Uterus (tissue), 3 donors: ENCODE measurements at regions not wholly inside any gene's neighbourhood (a gene's known extent, or its start where the extent isn't known, plus 50 kb on each side); places are given as distances from the start of the nearest gene placed in this dataset.

Experiments used
- DNase-seq, 2 donors: peaks; one replicate each; pipeline ENCODE4 v3.0.0-alpha.2; 2019 to 2020
- H3K27ac ChIP-seq, 2 donors: fragments of 200-600 bp; sonication (generic); 1 replicate in 1 of 2; 2 replicates in 1 of 2; pipeline ENCODE4 v1.5.1; 2016 to 2018
- H3K27me3 ChIP-seq, 2 donors: fragments of 200-600 bp; sonication (generic); one replicate each; pipeline ENCODE4 v1.5.1; 2018 to 2019; ENCODE audit warnings: control low read depth in 1 of 2
- H3K36me3 ChIP-seq, 2 donors: fragments of 200-600 bp; sonication (generic); one replicate each; pipeline ENCODE4 v1.5.1; 2019; ENCODE audit warnings: control low read depth in 1 of 2
- H3K4me1 ChIP-seq, 2 donors: fragments of 200-600 bp; sonication (generic); one replicate each; pipeline ENCODE4 v1.5.1; 2018 to 2019; ENCODE audit warnings: control low read depth in 1 of 2
- H3K4me3 ChIP-seq, 2 donors: fragments of 200-600 bp; sonication (generic); 1 replicate in 1 of 2; 2 replicates in 1 of 2; pipeline ENCODE4 v1.5.1; 2018 to 2019; ENCODE audit warnings: mild to moderate bottlenecking in 1 of 2
- H3K9me3 ChIP-seq, 2 donors: fragments of 200-600 bp; sonication (generic); one replicate each; pipeline ENCODE4 v1.5.1; 2019; ENCODE audit warnings: control low read depth in 1 of 2
- POLR2A ChIP-seq, 2 donors: fragments of 450-650 bp; IDR thresholded peaks; one replicate each; pipeline ENCODE4 v1.6.1; 2016; ENCODE audit warnings: antibody characterized with exemption in 2 of 2, mild to moderate bottlenecking in 1 of 2, moderate library complexity in 1 of 2
- intact Hi-C: fragments of 100-400 bp; cut with DNase I; formaldehyde crosslinking; loops from one replicate; pipeline ENCODE4 v1.15.1; 2023; ENCODE audit warnings: low total_unique reads
- TF ChIP-seq, protein P1 (sequence below), 4 experiments: fragments of 200-600 bp in 2 of 4; fragments of 450-650 bp in 2 of 4; sonication (generic) in 2 of 4; IDR thresholded peaks; one replicate each; pipeline ENCODE4 v1.5.1; 2016 to 2019; ENCODE audit warnings: antibody characterized with exemption in 4 of 4, mild to moderate bottlenecking in 2 of 4, moderate library complexity in 1 of 4
- donor health status: DM: yes; HTN: yes; CAD: no.

DNA sequence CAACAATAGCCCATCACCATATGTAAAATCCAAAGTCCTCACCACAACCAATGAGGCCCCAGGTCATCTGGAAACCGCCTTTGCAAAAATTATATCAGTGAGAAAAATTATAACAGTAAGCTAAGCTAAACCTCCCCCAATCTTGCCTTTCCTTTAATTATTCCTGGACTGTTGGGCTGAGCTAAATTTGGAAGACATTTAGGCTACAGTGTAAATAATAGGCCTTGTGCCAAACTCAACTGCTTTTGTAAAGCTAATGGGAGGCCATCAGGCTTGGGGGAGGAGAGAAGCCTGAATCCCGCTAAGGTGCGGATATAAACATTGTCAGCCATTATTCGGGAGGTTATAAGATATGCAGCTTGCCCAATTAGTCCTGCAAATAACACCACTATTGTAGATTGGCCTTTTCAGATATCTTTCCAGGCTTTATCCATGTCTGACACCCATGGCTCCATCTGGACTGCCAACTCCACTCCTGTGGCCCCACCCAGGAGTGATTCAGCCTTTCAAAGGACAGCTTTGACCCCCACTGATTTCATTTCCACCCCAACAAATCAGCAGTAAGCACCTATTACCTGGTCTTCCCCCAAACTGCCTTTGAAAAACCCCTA lies 53.0 kb upstream of the CA12 start:
- no peak for DNase-seq
- no peak for TF ChIP-seq POLR2A (IDR thresholded peaks at IDR 0.05)
- TF ChIP-seq, protein P1, sequence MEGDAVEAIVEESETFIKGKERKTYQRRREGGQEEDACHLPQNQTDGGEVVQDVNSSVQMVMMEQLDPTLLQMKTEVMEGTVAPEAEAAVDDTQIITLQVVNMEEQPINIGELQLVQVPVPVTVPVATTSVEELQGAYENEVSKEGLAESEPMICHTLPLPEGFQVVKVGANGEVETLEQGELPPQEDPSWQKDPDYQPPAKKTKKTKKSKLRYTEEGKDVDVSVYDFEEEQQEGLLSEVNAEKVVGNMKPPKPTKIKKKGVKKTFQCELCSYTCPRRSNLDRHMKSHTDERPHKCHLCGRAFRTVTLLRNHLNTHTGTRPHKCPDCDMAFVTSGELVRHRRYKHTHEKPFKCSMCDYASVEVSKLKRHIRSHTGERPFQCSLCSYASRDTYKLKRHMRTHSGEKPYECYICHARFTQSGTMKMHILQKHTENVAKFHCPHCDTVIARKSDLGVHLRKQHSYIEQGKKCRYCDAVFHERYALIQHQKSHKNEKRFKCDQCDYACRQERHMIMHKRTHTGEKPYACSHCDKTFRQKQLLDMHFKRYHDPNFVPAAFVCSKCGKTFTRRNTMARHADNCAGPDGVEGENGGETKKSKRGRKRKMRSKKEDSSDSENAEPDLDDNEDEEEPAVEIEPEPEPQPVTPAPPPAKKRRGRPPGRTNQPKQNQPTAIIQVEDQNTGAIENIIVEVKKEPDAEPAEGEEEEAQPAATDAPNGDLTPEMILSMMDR (IDR thresholded peaks at IDR 0.05) = no peak
- intact Hi-C loops = no loop called here
- H3K4me3 ChIP-seq = no peak overlapping the region
- peaks cover 0 to 16% of the 10 kb centered on the region in 2 donors for H3K4me1 ChIP-seq
- H3K27me3 ChIP-seq = no peaks in the 10 kb centered on the region
- H3K36me3 ChIP-seq = no peaks in the 10 kb centered on the region
- no peak overlapping the region for H3K27ac ChIP-seq
- no peaks in the 10 kb centered on the region for H3K9me3 ChIP-seq

DNA sequence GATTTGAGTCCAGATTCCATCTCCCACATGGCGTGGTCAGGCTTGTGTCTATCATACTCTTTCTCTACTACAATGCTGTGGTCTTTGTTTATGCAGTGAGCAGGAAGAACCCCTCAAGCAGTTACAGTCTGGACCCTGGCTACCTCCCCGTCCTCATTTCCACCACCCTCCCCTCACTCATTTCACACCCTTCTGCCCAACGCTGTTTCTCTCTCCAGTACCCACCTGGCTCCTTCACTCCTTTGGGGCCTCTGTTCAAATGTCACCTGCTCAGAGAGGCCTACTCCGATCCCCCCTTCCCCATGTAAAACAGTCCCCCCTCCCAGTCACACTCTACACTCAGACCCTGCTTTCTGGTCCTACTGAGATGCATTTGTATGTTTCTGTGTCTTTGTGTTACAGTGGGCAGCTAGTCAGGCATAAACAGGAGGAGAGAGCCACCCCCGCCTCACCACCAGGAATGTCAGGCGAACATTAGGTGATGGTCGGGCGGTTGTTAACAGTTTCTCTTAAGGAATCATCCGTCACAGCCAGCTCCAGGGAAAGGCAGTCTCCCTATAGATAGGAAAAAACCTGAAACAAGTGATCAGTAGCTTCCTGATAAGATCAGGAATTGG lies 53.7 kb upstream of the CA12 start:
- intact Hi-C loops = no loop called here
- no peak for DNase-seq
- TF ChIP-seq, protein P1 (IDR thresholded peaks at IDR 0.05) = no peak
- no peaks in the 10 kb centered on the region for H3K27me3 ChIP-seq
- no peak overlapping the region for H3K4me3 ChIP-seq
- no peaks in the 10 kb centered on the region for H3K36me3 ChIP-seq
- no peaks in the 10 kb centered on the region for H3K9me3 ChIP-seq
- no peak overlapping the region for H3K27ac ChIP-seq
- H3K4me1 ChIP-seq = peaks cover 0 to 16% of the 10 kb centered on the region in 2 donors

DNA sequence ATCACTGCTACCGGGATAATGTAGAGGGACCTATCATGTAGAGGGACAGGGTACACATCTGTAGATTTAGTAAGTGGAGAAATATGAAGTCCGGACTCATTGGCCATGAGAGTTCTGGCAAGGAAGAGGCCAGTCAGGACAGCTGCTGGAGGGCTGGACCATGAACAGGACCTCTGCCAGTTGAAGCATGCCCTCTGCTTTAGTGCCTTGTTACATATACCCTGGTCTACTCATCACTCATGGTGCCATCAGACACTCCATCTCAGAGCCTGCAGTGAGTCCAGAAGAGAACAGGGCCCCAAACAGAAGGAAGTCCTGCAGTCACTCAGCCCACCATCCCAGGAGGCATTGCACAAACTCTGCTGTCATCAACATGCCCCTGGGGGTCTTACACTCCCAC lies 54.7 kb upstream of the CA12 start:
- no peak overlapping the region for H3K4me3 ChIP-seq
- DNase-seq = no peak
- H3K36me3 ChIP-seq = no peaks in the 10 kb centered on the region
- H3K4me1 ChIP-seq = peaks cover 0 to 16% of the 10 kb centered on the region in 2 donors
- H3K27me3 ChIP-seq = no peaks in the 10 kb centered on the region
- TF ChIP-seq, protein P1 (IDR thresholded peaks at IDR 0.05) = no peak
- no peak for TF ChIP-seq POLR2A (IDR thresholded peaks at IDR 0.05)
- intact Hi-C loops = no loop called here
- H3K27ac ChIP-seq = peak overlapping the region; percentile 72 to 73
- no peaks in the 10 kb centered on the region for H3K9me3 ChIP-seq

DNA sequence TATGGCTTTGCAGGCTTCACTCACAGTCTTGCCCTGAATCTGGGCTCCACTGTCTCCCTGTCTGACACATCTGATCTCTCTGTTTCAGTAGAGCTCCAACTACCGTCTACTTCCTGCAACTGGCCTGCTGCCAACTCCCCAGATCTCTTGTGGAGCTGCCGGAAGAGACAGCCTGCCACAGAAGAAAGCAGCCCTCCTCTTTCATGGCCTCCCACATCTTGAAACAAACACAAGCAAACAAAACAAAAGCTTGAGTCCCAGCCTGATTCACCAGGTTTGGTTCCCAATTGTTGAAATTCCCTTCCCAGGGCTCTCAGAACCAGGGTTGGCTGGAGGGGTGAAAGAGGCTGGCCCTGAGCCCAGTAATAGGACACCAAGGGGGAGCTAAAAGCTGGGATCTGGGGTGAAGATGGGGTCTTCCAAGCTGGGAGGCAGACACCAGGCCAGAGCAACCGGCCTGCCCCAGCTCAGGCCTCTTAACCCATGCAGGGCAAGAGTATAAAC lies 55.3 kb upstream of the CA12 start:
- intact Hi-C loops = no loop called here
- Histone ChIP-seq H3K27me3 (no peaks in the 10 kb centered on the region), H3K4me1 (peaks cover 0 to 16% of the 10 kb centered on the region in 2 donors), H3K9me3 (no peaks in the 10 kb centered on the region), H3K27ac (peak overlapping the region; percentile 72 to 73), H3K36me3 (no peaks in the 10 kb centered on the region), H3K4me3 (no peak overlapping the region)
- DNase-seq = peak; percentile 77 to 86
- TF ChIP-seq, protein P1 (IDR thresholded peaks at IDR 0.05) = no peak
- no peak for TF ChIP-seq POLR2A (IDR thresholded peaks at IDR 0.05)

DNA sequence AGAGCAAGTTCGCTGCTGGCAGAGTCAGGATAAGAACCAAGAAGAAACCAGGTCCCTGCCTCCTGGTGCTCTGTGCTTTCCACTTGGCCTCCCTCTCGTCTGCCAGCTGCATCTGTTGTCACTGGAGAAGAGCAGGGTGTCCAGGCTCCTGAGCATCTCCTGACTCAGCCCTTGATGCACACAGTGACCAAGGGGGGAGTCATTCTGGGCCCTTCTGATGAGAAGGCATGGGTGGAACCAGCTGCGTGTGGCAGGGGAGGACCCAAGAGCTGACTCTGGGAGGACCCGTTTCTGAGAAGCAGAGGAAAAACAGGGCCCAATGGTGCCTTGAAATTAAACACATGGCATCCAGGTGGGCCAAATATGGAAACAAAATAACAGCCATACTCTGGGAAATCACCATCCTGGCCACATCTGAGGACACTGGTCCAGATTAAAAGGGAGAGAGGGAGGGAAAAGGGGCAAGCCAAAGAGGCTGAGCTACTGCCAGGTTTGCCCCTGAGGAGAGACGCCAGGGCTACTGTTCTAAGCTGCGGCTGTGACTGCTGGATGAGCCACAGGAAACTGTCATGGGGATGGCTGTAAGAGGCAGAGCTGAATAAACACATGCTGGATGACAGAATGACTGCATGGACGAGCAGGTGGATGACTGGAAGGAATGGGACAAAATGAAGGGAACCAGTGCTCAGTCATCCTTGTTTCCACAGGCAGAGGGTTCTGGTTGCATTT lies 58.1 kb upstream of the CA12 start:
- H3K4me3 ChIP-seq = no peak overlapping the region
- intact Hi-C loops = no loop called here
- no peak for DNase-seq
- H3K27me3 ChIP-seq = no peaks in the 10 kb centered on the region
- TF ChIP-seq, protein P1 (IDR thresholded peaks at IDR 0.05) = no peak
- no peak for TF ChIP-seq POLR2A (IDR thresholded peaks at IDR 0.05)
- no peak overlapping the region for H3K27ac ChIP-seq
- no peaks in the 10 kb centered on the region for H3K36me3 ChIP-seq
- H3K4me1 ChIP-seq = peaks cover 0 to 16% of the 10 kb centered on the region in 2 donors
- no peaks in the 10 kb centered on the region for H3K9me3 ChIP-seq
